GM12874 (cell line): ENCODE measurements at regions not wholly inside any gene's neighbourhood (a gene's known extent, or its start where the extent isn't known, plus 50 kb on each side); places are given as distances from the start of the nearest gene placed in this dataset.

Source experiments
- TF ChIP-seq, protein P1 (sequence below): IDR thresholded peaks from 2 replicates; pipeline ENCODE4 v1.5.1; 2011; ENCODE audit warnings: low read depth, mild to moderate bottlenecking, control low read depth, low read length, moderate library complexity; ENCODE audit not compliant: insufficient read depth

DNA sequence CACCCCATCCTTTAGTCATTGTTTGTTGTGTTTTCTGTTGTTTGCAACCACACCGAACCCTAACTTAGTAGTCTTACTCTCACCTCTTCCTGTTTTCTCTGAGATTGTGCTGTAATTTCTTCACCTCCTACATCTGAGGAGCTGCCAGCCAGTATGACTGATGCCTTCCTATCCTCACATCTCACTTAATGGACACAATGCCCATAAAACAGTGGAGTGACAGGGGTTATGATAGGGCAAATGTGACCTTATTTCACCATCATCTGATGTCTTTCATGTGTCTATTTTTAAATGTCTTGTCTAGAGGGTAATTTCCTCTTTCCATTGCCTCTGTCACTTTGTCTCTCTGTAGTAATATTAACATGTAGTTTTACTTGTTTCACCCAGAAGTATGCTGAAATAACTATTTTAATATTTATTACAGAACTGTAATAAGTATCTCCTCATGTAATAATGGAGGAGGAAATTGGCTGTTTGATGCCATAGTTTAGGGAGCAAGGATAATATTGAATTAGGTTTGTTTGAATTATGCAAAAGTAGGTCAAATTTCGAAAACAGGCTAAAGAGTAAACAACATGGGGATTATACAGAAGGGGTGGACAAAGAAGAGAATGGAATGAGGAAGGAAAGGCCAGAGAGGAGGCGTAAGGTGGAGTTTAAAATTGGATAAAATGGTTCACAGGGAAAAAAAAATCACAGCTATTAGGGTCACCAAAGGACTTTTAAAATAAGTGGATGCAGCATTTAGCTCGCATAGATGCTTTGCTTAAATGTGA, 103.5 kb upstream of the SPRY2 start:
- TF ChIP-seq, protein P1, sequence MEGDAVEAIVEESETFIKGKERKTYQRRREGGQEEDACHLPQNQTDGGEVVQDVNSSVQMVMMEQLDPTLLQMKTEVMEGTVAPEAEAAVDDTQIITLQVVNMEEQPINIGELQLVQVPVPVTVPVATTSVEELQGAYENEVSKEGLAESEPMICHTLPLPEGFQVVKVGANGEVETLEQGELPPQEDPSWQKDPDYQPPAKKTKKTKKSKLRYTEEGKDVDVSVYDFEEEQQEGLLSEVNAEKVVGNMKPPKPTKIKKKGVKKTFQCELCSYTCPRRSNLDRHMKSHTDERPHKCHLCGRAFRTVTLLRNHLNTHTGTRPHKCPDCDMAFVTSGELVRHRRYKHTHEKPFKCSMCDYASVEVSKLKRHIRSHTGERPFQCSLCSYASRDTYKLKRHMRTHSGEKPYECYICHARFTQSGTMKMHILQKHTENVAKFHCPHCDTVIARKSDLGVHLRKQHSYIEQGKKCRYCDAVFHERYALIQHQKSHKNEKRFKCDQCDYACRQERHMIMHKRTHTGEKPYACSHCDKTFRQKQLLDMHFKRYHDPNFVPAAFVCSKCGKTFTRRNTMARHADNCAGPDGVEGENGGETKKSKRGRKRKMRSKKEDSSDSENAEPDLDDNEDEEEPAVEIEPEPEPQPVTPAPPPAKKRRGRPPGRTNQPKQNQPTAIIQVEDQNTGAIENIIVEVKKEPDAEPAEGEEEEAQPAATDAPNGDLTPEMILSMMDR, result no peak

DNA sequence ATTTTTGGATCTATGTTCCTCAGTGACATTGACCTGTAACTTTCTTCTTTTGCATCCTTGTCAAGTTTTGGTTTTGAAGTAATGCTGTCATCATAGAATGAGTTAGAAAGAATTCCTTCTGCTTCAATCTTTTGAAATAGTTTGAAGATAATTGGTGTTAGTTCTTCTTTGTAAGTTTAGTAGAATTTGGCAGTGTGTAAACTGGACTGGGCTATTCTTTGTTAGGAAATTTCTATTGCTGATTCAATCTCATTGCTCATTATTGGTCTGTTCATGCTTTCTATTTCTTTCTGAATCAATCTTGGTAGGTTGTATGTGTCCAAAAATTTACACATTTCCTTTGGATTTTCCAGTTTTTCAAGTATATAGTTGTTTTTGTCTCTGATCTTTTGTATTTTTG, 101.7 kb upstream of the SPRY2 start:
- TF ChIP-seq, protein P1, result no peak

DNA sequence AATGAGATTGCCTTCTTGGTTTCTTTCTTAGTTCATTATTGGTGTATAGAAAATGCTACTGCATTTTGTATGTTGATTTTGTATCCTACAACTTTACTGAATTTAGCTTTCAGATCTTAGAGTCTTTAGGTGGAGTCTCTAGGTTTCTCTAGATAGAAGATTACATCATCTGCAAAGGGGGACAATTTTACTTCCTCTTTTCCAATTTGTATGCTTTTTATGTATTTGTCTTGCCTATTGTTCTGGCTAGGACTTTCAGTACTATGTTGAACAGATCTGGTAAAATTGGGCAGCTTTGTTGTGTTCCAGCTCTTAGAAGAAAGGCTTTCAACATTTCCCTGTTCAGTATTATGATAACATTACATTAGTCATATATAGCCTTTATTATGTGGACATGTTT, 101.0 kb upstream of the SPRY2 start:
- TF ChIP-seq, protein P1, result no peak

DNA sequence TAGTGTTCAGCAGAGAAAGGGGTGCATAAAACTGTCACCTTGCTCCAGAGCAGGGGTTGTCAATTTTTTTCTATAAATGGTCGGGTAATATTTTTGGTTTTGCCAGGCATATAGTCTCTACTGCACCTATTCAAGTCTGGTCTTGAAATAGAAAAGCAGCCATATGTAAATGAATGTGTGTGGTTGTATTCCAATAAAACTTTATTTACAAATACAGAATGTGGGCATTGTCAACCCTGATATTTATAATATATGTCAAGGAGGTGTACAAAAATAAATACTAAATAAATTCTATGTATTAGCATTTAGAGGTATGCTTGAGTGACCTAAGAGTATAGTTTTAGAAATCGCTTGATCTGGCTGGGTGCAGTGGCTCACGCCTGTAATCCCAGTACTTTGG, 97.6 kb upstream of the SPRY2 start:
- TF ChIP-seq, protein P1, result no peak

- TF ChIP-seq, protein P1, result no peak
Observed at GRCh38 chr13:80437231-80437630, 96.3 kb upstream of the SPRY2 start.

GRCh38 chr13:80436571-80437169, 95.7 kb upstream of the SPRY2 start:
- TF ChIP-seq, protein P1, result no peak

DNA sequence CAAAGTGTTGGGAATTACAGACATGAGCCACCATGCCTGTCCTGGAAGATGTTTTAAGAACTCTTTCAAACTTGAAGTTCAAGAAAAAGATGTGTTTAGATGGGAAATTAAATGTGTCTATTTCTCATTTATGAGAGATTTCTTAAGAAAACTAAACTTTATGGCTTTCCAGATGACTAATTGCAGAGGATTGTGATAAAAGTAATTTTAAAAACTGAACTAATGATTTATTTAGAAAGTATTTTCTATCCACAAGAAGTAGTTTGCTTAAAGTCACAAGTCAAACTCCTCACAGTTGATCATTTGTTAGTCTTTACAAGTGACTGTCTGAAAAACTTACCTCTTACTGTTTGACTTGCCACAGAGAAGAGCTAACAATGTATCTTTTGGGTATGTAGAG, 89.6 kb upstream of the SPRY2 start:
- TF ChIP-seq, protein P1, result no peak
